Trophoblast cell (in vitro differentiated cells and primary cell): ENCODE measurements at regions not wholly inside any gene's neighbourhood (a gene's known extent, or its start where the extent isn't known, plus 50 kb on each side); places are given as distances from the start of the nearest gene placed in this dataset.

Source experiments
- DNase-seq, 2 donors: peaks; one replicate each; pipeline ENCODE4 v3.0.0-alpha.2; 2016
- H2AFZ ChIP-seq: 2 replicates; pipeline ENCODE4 v1.6.1; 2013; ENCODE audit warnings: low read length, moderate library complexity, mild to moderate bottlenecking; ENCODE audit not compliant: insufficient read depth, poor library complexity
- H2AK5ac ChIP-seq: 2 replicates; pipeline ENCODE4 v1.6.1; 2013; ENCODE audit warnings: mild to moderate bottlenecking, low read length
- H2BK120ac ChIP-seq: 2 replicates; pipeline ENCODE4 v1.6.1; 2013; ENCODE audit warnings: low read length, mild to moderate bottlenecking, moderate library complexity; ENCODE audit not compliant: insufficient read depth, poor library complexity
- H2BK12ac ChIP-seq: 2 replicates; pipeline ENCODE4 v1.6.1; 2013; ENCODE audit warnings: mild to moderate bottlenecking, low read length, moderate library complexity
- H2BK5ac ChIP-seq: 2 replicates; pipeline ENCODE4 v1.6.1; 2013; ENCODE audit warnings: low read length, low read depth, moderate library complexity, mild to moderate bottlenecking; ENCODE audit not compliant: poor library complexity
- H3K14ac ChIP-seq: 2 replicates; pipeline ENCODE4 v1.6.1; 2013; ENCODE audit warnings: mild to moderate bottlenecking, low read length
- H3K18ac ChIP-seq: 2 replicates; pipeline ENCODE4 v1.6.1; 2013; ENCODE audit warnings: mild to moderate bottlenecking, low read length
- H3K23ac ChIP-seq: 2 replicates; pipeline ENCODE4 v1.6.1; 2013; ENCODE audit warnings: low read length
- H3K27ac ChIP-seq: 2 replicates; pipeline ENCODE4 v1.5.1; 2013; ENCODE audit warnings: low read depth, mild to moderate bottlenecking, inconsistent platforms, low read length, moderate library complexity
- H3K27me3 ChIP-seq: 2 replicates; pipeline ENCODE4 v1.6.1; 2013; ENCODE audit warnings: inconsistent platforms, mild to moderate bottlenecking, low read length, moderate library complexity; ENCODE audit not compliant: insufficient read depth
- H3K36me3 ChIP-seq, 2 experiments: 1 replicate in 1 of 2; 2 replicates in 1 of 2; pipeline ENCODE4 v1.6.1; 2013; ENCODE audit warnings: low read length in 2 of 2, mild to moderate bottlenecking in 2 of 2, moderate library complexity in 1 of 2; ENCODE audit not compliant: insufficient read depth in 2 of 2, control insufficient read depth in 1 of 2
- H3K4ac ChIP-seq: 2 replicates; pipeline ENCODE4 v1.6.1; 2013; ENCODE audit warnings: low read depth, mild to moderate bottlenecking, low read length, moderate library complexity
- H3K4me1 ChIP-seq, 2 experiments: 1 replicate in 1 of 2; 2 replicates in 1 of 2; pipeline ENCODE4 v1.6.1; 2013; ENCODE audit warnings: low read length in 2 of 2, mild to moderate bottlenecking in 2 of 2, moderate library complexity in 1 of 2; ENCODE audit not compliant: insufficient read depth in 2 of 2, control insufficient read depth in 1 of 2
- H3K4me2 ChIP-seq: 2 replicates; pipeline ENCODE4 v1.6.1; 2013; ENCODE audit warnings: inconsistent platforms, mild to moderate bottlenecking, low read length, moderate library complexity
- H3K4me3 ChIP-seq: 2 replicates; pipeline ENCODE4 v1.5.1; 2013; ENCODE audit warnings: mild to moderate bottlenecking, low read depth, low read length, inconsistent platforms
- H3K79me1 ChIP-seq: one replicate; pipeline ENCODE4 v1.6.1; 2013; ENCODE audit warnings: low read length
- H3K79me2 ChIP-seq: 2 replicates; pipeline ENCODE4 v1.6.1; 2013; ENCODE audit warnings: low read length, mild to moderate bottlenecking; ENCODE audit not compliant: control insufficient read depth, insufficient read depth, poor library complexity
- H3K9ac ChIP-seq: 2 replicates; pipeline ENCODE4 v1.6.1; 2013; ENCODE audit warnings: mild to moderate bottlenecking, low read length
- H3K9me3 ChIP-seq: 2 replicates; pipeline ENCODE4 v1.6.1; 2013; ENCODE audit warnings: low read depth, mild to moderate bottlenecking, control low read depth, inconsistent platforms, low read length; ENCODE audit not compliant: insufficient read depth
- H4K12ac ChIP-seq: 2 replicates; pipeline ENCODE4 v1.6.1; 2013; ENCODE audit warnings: low read depth, mild to moderate bottlenecking, low read length, moderate library complexity
- H4K8ac ChIP-seq: 2 replicates; pipeline ENCODE4 v1.6.1; 2013; ENCODE audit warnings: low read depth, mild to moderate bottlenecking, low read length, moderate library complexity
- H4K91ac ChIP-seq: one replicate; pipeline ENCODE4 v1.6.1; 2013; ENCODE audit warnings: low read depth, mild to moderate bottlenecking, low read length, moderate library complexity
- WGBS: extraction: QIAGEN DNeasy Blood & Tissue Kit; methylation state at CpG from one replicate; pipeline ENCODE4 v1.1.7; 2013; ENCODE audit warnings: missing lambda C conversion rate; ENCODE audit not compliant: insufficient read length, insufficient coverage; ENCODE audit errors: extremely low coverage; 5-methylcytosine and 5-hydroxymethylcytosine counted together

- no peak overlapping the region for H2BK120ac ChIP-seq
- no peak overlapping the region for H2AFZ ChIP-seq
- no peak overlapping the region for H4K12ac ChIP-seq
- H3K79me1 ChIP-seq = no peaks in the 10 kb centered on the region
- H3K4me3 ChIP-seq = no peak overlapping the region
- no peak overlapping the region for H3K4ac ChIP-seq
- H4K91ac ChIP-seq = no peak overlapping the region
- H3K9me3 ChIP-seq = no peaks in the 10 kb centered on the region
- no CpG with 5 or more reads among the region's 14 CpGs for WGBS
- no peaks in the 10 kb centered on the region for H3K79me2 ChIP-seq
- no peak for DNase-seq
- no peak overlapping the region for H3K18ac ChIP-seq
- H2BK12ac ChIP-seq = no peak overlapping the region
- H3K4me2 ChIP-seq = no peak overlapping the region
- H4K8ac ChIP-seq = no peak overlapping the region
- H3K9ac ChIP-seq = no peak overlapping the region
- H3K27ac ChIP-seq = no peak overlapping the region
- no peak overlapping the region for H2BK5ac ChIP-seq
- no peaks in the 10 kb centered on the region for H3K36me3 ChIP-seq
- no peak overlapping the region for H2AK5ac ChIP-seq
- H3K23ac ChIP-seq = no peak overlapping the region
- no peak overlapping the region for H3K14ac ChIP-seq
- H3K4me1 ChIP-seq = no peaks in the 10 kb centered on the region
- H3K27me3 ChIP-seq = no peaks in the 10 kb centered on the region
Measured at GRCh38 chr3:44184319-44184953, 57.2 kb upstream of the TOPAZ1 start.

- H3K23ac ChIP-seq = no peak overlapping the region
- H3K4me3 ChIP-seq = no peak overlapping the region
- no peak overlapping the region for H4K8ac ChIP-seq
- no peak overlapping the region for H3K4me2 ChIP-seq
- no peak overlapping the region for H3K9ac ChIP-seq
- H2BK12ac ChIP-seq = no peak overlapping the region
- no peak overlapping the region for H3K18ac ChIP-seq
- no peak overlapping the region for H3K14ac ChIP-seq
- H4K12ac ChIP-seq = no peak overlapping the region
- H4K91ac ChIP-seq = no peak overlapping the region
- H3K27ac ChIP-seq = no peak overlapping the region
- no peak overlapping the region for H3K4ac ChIP-seq
- H3K4me1 ChIP-seq = no peaks in the 10 kb centered on the region
- no CpG with 5 or more reads among the region's 4 CpGs for WGBS
- no peaks in the 10 kb centered on the region for H3K79me2 ChIP-seq
- no peaks in the 10 kb centered on the region for H3K27me3 ChIP-seq
- no peak overlapping the region for H2AK5ac ChIP-seq
- no peak overlapping the region for H2BK5ac ChIP-seq
- no peak overlapping the region for H2BK120ac ChIP-seq
- H2AFZ ChIP-seq = no peak overlapping the region
- H3K36me3 ChIP-seq = no peaks in the 10 kb centered on the region
- no peaks in the 10 kb centered on the region for H3K9me3 ChIP-seq
- no peak for DNase-seq
- H3K79me1 ChIP-seq = no peaks in the 10 kb centered on the region
Measured at GRCh38 chr3:44185396-44185915, 56.2 kb upstream of the TOPAZ1 start.

- Histone ChIP-seq H3K4me2 (no peak overlapping the region), H2BK5ac (no peak overlapping the region), H4K91ac (no peak overlapping the region), H4K12ac (no peak overlapping the region), H3K9me3 (no peaks in the 10 kb centered on the region), H3K4me1 (no peaks in the 10 kb centered on the region), H3K79me1 (no peaks in the 10 kb centered on the region), H3K79me2 (no peaks in the 10 kb centered on the region), H3K27me3 (no peaks in the 10 kb centered on the region), H3K23ac (no peak overlapping the region), H4K8ac (no peak overlapping the region), H3K27ac (no peak overlapping the region), H3K4ac (no peak overlapping the region), H3K4me3 (no peak overlapping the region), H2BK12ac (no peak overlapping the region), H2BK120ac (no peak overlapping the region), H3K14ac (no peak overlapping the region), H3K36me3 (no peaks in the 10 kb centered on the region), H2AFZ (no peak overlapping the region), H3K9ac (no peak overlapping the region), H3K18ac (no peak overlapping the region), H2AK5ac (no peak overlapping the region)
- no CpG with 5 or more reads among the region's 2 CpGs for WGBS
- DNase-seq = no peak
Measured at GRCh38 chr3:44186111-44186672, 55.5 kb upstream of the TOPAZ1 start.

- Histone ChIP-seq H3K18ac (no peak overlapping the region), H3K9me3 (no peaks in the 10 kb centered on the region), H3K23ac (no peak overlapping the region), H4K91ac (no peak overlapping the region), H3K4me3 (no peak overlapping the region), H3K4me2 (no peak overlapping the region), H3K79me2 (no peaks in the 10 kb centered on the region), H3K79me1 (no peaks in the 10 kb centered on the region), H2BK12ac (no peak overlapping the region), H3K36me3 (no peaks in the 10 kb centered on the region), H3K27ac (no peak overlapping the region), H2BK5ac (no peak overlapping the region), H3K4ac (no peak overlapping the region), H3K9ac (no peak overlapping the region), H2AFZ (no peak overlapping the region), H3K27me3 (no peaks in the 10 kb centered on the region), H2BK120ac (no peak overlapping the region), H2AK5ac (no peak overlapping the region), H4K8ac (no peak overlapping the region), H3K4me1 (no peaks in the 10 kb centered on the region), H4K12ac (no peak overlapping the region), H3K14ac (no peak overlapping the region)
- no peak for DNase-seq
- no CpG with 5 or more reads among the region's 2 CpGs for WGBS
Measured at GRCh38 chr3:44186712-44187111, 55.0 kb upstream of the TOPAZ1 start.
